Endodermal cell (in vitro differentiated cells): ENCODE measurements at regions not wholly inside any gene's neighbourhood (a gene's known extent, or its start where the extent isn't known, plus 50 kb on each side); places are given as distances from the start of the nearest gene placed in this dataset.

Experiments
- DNase-seq: peaks from one replicate; pipeline ENCODE4 v3.0.0-alpha.2; 2017
- H3K27ac ChIP-seq: 2 replicates; pipeline ENCODE4 v1.5.1; 2013; ENCODE audit warnings: mild to moderate bottlenecking, low read depth, low read length, moderate library complexity
- H3K27me3 ChIP-seq: 2 replicates; pipeline ENCODE4 v1.6.1; 2013; ENCODE audit warnings: mild to moderate bottlenecking, low read length, moderate library complexity; ENCODE audit not compliant: insufficient read depth, control insufficient read depth, poor library complexity, severe bottlenecking
- H3K36me3 ChIP-seq: 2 replicates; pipeline ENCODE4 v1.7.0; 2013; ENCODE audit warnings: mild to moderate bottlenecking, low read length, moderate library complexity; ENCODE audit not compliant: control insufficient read depth, insufficient read depth
- H3K4me1 ChIP-seq: one replicate; pipeline ENCODE4 v1.7.0; 2013; ENCODE audit warnings: low read length; ENCODE audit not compliant: control insufficient read depth, insufficient read depth
- H3K4me3 ChIP-seq: 2 replicates; pipeline ENCODE4 v1.5.1; 2013; ENCODE audit warnings: mild to moderate bottlenecking, low read length, moderate library complexity
- H3K9ac ChIP-seq: 2 replicates; pipeline ENCODE4 v1.6.1; 2013; ENCODE audit warnings: mild to moderate bottlenecking, low read length, moderate library complexity; ENCODE audit not compliant: poor library complexity, severe bottlenecking; ENCODE audit errors: extremely low read depth
- H3K9me3 ChIP-seq: 2 replicates; pipeline ENCODE4 v1.6.1; 2013; ENCODE audit warnings: mild to moderate bottlenecking, low read length, moderate library complexity; ENCODE audit not compliant: control insufficient read depth
- H3K27ac Mint-ChIP-seq: 2 replicates; pipeline ENCODE4 v1.8.0; 2020; ENCODE audit warnings: mixed read lengths
- H3K27me3 Mint-ChIP-seq: 2 replicates; pipeline ENCODE4 v1.8.0; 2021; ENCODE audit warnings: mild to moderate bottlenecking, mixed read lengths; ENCODE audit not compliant: insufficient read depth
- H3K36me3 Mint-ChIP-seq: 2 replicates; pipeline ENCODE4 v1.8.0; 2020; ENCODE audit warnings: low read depth, mixed read lengths
- H3K4me1 Mint-ChIP-seq: 2 replicates; pipeline ENCODE4 v1.8.0; 2020; ENCODE audit warnings: mixed read lengths
- H3K4me3 Mint-ChIP-seq: 2 replicates; pipeline ENCODE4 v1.8.0; 2020; ENCODE audit warnings: mild to moderate bottlenecking, moderate library complexity, mixed read lengths
- H3K9me3 Mint-ChIP-seq: 2 replicates; pipeline ENCODE4 v1.8.0; 2020; ENCODE audit warnings: mild to moderate bottlenecking, mixed read lengths
- CTCF ChIP-seq: fragments of 200-600 bp; sonication (generic); conservative IDR thresholded peaks from 2 replicates; pipeline ENCODE4 v1.5.0; 2021; ENCODE audit warnings: antibody characterized with exemption, mild to moderate bottlenecking
- WGBS, 2 experiments: methylation state at CpG; one replicate each; pipeline versions ENCODE4 v1.1.5 to v1.1.7; 2013; ENCODE audit warnings: missing lambda C conversion rate in 2 of 2, mixed read lengths in 1 of 2; ENCODE audit not compliant: insufficient coverage in 1 of 2, insufficient read length in 1 of 2; 5-methylcytosine and 5-hydroxymethylcytosine counted together

- H3K27ac ChIP-seq: no peak overlapping the region
- no peak overlapping the region for H3K4me3 ChIP-seq
- H3K27me3 ChIP-seq: no peaks in the 10 kb centered on the region
- Mint-ChIP-seq H3K4me3 (no peak overlapping the region), H3K27me3 (no peaks in the 10 kb centered on the region), H3K9me3 (no peaks in the 10 kb centered on the region), H3K4me1 (peaks cover 5% of the 10 kb centered on the region), H3K27ac (no peak overlapping the region), H3K36me3 (no peaks in the 10 kb centered on the region)
- H3K36me3 ChIP-seq: no peaks in the 10 kb centered on the region
- peak; percentile 64 for DNase-seq
- no peaks in the 10 kb centered on the region for H3K9me3 ChIP-seq
- H3K9ac ChIP-seq: no peak overlapping the region
- H3K4me1 ChIP-seq: peaks cover 4% of the 10 kb centered on the region
- peak; percentile 54 for TF ChIP-seq CTCF
- 81 to 92% methylated on average over 4 to 6 of the region's 6 CpGs for WGBS, 2 experiments
These were observed 152.9 kb upstream of the SLC28A3 start for GRCh38 chr9:84493284-84493947.

GRCh38 chr9:84499969-84500582 is 159.5 kb upstream of the SLC28A3 start:
- no peak overlapping the region for H3K9ac ChIP-seq
- peaks cover 2% of the 10 kb centered on the region for H3K9me3 Mint-ChIP-seq
- no peak overlapping the region for H3K4me3 ChIP-seq
- no peaks in the 10 kb centered on the region for H3K4me1 ChIP-seq
- DNase-seq: no peak
- no peaks in the 10 kb centered on the region for H3K9me3 ChIP-seq
- H3K4me1 Mint-ChIP-seq: no peaks in the 10 kb centered on the region
- TF ChIP-seq CTCF: no peak
- no peak overlapping the region for H3K4me3 Mint-ChIP-seq
- H3K27ac ChIP-seq: no peak overlapping the region
- H3K27me3 Mint-ChIP-seq: peaks cover 14% of the 10 kb centered on the region
- no peak overlapping the region for H3K27ac Mint-ChIP-seq
- no peaks in the 10 kb centered on the region for H3K36me3 ChIP-seq
- H3K27me3 ChIP-seq: peaks cover 5% of the 10 kb centered on the region
- 67% methylated on average over 1 of the region's 1 CpG; no CpG with 5 or more reads in 1 of the 2 experiments for WGBS, 2 experiments
- no peaks in the 10 kb centered on the region for H3K36me3 Mint-ChIP-seq

- no peak overlapping the region for H3K27ac Mint-ChIP-seq
- Histone ChIP-seq H3K4me3 (no peak overlapping the region), H3K27me3 (peaks cover 5% of the 10 kb centered on the region), H3K4me1 (no peaks in the 10 kb centered on the region), H3K9me3 (peaks cover under 1% of the 10 kb centered on the region), H3K9ac (no peak overlapping the region), H3K36me3 (no peaks in the 10 kb centered on the region), H3K27ac (no peak overlapping the region)
- H3K4me1 Mint-ChIP-seq: no peaks in the 10 kb centered on the region
- no peak for TF ChIP-seq CTCF
- H3K9me3 Mint-ChIP-seq: peaks cover 2% of the 10 kb centered on the region
- H3K36me3 Mint-ChIP-seq: no peaks in the 10 kb centered on the region
- no peak overlapping the region for H3K4me3 Mint-ChIP-seq
- DNase-seq: no peak
- peaks cover 19% of the 10 kb centered on the region for H3K27me3 Mint-ChIP-seq
- 89 to 91% methylated on average over 3 of the region's 3 CpGs for WGBS, 2 experiments
These were observed 160.3 kb upstream of the SLC28A3 start for GRCh38 chr9:84500826-84501225.
